ENCODE measurements at regions not wholly inside any gene's neighbourhood (a gene's known extent, or its start where the extent isn't known, plus 50 kb on each side); places are given as distances from the start of the nearest gene placed in this dataset.

GRCh38 chr16:59179446-59180082, 445.4 kb upstream of the GOT2 start:
- no peak for DNase-seq (ENCODE audit: low spot score)

DNA sequence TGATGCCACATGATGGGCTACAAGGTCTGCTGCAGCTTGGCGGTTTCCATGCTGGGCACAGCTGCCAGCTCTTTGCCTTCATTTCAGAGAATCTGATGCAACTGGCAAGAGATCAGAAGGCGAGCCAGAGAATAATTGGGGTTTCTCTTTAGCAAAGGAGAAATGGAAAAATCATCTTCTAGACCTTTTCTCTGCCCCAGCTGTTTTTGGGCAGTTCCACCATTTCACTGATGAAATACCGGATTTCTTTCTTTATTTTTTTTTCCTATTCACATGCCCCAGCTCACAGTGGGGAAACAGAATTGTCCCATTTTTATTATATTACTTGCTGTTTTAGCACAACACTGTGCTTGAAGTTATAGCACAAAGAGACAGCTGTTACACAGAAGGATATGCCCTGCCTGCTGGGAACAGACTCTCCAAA, 439.3 kb upstream of the GOT2 start:
- DNase-seq (ENCODE audit: low spot score) = no peak

- no peak for DNase-seq (ENCODE audit: low spot score)
Measured at GRCh38 chr16:59170099-59170712, 436.1 kb upstream of the GOT2 start.

GRCh38 chr16:59169168-59169567, 435.1 kb upstream of the GOT2 start:
- DNase-seq (ENCODE audit: low spot score) = no peak

DNA sequence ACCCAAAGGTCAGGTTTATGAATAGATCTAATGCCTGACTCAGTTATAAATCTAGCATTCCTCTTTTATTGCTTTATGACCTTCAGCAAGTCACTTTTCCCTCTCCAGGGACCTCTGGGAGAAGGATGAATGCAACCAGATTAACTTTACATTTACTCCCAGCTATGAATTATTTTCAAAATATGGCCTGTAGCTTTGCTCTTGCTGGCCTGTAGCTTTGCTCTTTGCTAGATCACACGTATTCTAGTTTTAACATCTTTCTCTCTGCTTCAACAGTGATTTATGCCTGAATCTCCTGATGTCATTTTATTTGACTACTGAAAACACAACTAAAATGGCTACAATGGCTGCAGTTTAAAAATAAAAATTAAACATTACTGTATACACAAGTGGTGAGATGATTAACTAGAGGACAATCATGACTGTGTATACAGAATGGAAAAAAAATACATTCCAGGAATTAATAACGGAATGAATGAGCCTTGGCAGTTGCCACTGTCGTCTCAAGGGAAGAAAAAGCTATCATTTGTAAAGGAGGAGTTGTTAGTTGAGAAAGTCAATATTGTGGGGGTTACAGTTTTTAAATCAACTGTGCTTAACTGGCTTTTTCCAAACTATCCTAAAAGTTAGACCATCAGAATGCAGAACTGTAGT, 434.5 kb upstream of the GOT2 start:
- no peak for DNase-seq (ENCODE audit: low spot score)

- DNase-seq (ENCODE audit: low spot score) = no peak
Measured at GRCh38 chr16:59164461-59164860, 430.3 kb upstream of the GOT2 start.

DNA sequence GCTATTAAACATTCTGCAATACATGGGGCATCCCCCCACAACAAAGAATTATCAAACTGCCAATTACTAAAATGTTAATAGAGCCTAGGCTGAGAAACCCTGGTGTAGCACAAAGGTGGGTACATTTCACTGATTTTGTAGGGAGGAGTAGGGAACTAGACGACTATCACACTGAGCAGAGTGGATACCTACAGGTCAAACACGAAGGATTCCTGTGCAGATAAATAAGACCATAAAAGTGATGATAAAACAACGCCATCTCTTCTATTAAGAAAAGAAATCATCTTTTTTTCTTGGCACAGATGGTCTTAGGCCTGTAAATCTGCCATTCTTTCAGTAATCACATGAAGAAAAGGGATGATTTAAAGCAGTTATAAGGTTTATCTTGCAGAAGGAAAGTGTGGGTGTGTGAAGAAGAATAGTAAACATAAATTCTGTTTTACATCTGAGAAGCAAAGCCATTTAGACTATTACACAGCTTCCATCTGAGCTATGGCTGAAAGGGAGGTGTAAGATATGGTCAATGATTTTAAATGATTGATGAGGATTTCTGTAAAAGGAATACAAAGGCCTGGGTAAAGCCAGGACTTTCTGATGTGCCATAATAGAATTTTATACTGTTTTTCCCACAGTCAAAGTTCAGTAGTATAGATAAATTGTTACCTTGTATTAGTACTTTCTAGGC, 429.4 kb upstream of the GOT2 start:
- DNase-seq (ENCODE audit: low spot score) = no peak

DNA sequence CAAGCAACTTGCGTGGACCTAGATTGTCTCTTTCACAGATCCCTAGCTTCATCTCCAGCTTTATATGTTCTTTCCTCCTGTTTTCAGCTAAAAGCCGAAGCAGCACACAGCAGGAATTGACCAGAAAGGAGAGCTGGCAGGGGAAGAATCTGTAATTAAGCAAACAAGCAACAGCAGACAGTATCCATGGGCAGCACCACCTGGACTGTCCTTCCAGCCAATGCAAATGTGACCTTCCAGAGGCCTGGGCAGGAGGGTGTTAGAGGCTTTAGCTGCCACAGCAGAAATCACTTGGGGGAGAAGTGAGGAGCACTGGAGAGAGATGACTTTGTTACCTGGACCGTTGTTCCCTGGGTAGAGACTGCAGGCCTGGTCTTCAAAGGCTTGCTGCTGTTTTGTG, 427.6 kb upstream of the GOT2 start:
- no peak for DNase-seq (ENCODE audit: low spot score)

DNA sequence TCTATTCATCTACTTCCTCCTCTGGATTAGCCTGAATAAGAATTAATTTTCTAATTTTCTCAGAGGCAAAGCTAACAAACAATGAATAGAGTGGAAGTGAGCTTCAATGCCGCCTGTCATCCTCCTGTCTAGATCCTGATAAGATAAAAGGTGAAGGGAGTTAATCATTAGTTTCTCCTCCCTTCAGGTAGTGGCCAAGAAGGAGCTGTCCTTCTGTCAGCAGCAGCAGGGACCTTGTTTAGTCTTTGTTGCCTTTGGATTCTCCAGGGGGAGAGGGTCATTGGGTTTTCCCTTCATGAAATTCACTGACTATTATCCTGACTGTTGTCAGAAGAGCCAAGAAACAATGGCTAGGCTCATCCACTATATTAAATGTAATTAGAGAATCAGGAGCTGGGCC, 420.2 kb upstream of the GOT2 start:
- no peak for DNase-seq (ENCODE audit: low spot score)

DNA sequence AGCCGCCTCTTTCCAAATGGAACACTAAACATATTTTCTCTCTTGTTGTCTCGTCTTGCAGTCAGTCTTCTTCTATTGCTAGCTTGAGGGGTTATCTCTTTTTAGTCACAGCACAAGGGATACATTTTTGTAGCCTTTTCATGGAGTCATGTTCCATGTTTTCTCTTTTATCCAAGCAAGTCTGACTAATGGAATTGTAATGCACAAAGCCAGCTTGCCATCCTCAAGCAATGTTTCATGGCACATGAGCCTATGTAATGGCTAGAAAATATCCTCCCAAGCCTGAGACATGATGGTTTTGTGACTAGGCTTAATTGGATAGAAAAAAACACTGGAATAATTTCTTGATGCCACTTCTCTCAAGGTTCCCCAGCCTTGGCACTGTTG, 414.6 kb upstream of the GOT2 start:
- no peak for DNase-seq (ENCODE audit: low spot score)

GRCh38 chr16:59148056-59148768, 414.1 kb upstream of the GOT2 start:
- no peak for DNase-seq (ENCODE audit: low spot score)

DNA sequence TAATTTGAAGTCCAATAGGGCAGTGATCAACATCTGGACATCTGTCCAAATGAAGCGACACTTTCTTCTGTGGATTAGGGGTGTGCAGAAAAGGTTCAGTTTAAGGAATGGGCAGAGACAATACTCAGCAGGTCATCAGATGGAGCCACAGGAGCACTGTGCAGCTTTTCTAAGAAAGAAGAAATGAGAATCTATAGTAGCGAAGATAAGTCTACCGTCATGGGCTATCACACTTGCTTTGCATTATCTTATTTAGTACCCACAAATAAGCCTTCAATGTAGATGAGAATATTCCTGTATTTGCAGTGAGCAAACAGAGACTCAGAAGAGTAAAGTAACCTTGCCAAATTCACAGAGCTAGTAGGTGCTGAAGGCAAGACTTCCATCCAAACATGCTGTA, 412.0 kb upstream of the GOT2 start:
- DNase-seq (ENCODE audit: low spot score) = no peak

DNA sequence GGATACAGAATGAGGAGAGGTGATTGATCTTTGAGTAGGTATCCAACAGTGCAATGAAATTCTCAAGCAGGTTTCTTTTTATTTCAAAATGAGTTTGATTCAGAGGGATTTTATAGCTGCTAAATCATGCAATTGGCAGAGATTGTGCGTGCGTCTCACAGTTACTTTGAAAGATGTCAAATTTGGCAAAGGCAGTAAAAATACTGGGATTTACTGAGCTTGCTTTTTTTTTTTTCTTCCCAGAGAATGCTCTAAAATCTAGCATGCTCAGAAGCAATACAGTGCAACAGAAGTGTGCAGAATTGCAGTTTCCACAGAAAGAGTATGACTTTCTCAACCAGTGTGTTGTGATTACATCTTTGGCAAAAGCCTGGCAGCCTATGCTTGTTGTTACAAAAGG, 410.7 kb upstream of the GOT2 start:
- no peak for DNase-seq (ENCODE audit: low spot score)

DNA sequence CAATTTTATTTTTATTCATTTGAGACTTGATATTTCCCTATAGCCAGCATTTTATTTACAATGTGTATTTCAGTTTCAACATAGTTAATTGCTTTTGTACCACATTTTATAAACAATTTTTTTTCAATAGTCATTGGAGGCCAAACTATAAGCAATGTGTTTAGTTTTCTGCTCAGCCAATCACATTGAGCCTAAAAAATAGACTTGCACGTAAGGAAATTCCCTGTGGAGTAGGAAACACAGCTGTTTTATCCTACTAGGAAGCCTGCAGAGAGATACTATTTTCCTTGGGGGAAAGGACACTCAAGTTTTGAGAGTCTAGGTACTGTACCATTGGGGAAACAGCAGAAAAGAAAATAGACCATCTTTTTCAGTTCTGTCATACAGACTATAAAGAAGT, 410.2 kb upstream of the GOT2 start:
- DNase-seq (ENCODE audit: low spot score) = no peak

DNA sequence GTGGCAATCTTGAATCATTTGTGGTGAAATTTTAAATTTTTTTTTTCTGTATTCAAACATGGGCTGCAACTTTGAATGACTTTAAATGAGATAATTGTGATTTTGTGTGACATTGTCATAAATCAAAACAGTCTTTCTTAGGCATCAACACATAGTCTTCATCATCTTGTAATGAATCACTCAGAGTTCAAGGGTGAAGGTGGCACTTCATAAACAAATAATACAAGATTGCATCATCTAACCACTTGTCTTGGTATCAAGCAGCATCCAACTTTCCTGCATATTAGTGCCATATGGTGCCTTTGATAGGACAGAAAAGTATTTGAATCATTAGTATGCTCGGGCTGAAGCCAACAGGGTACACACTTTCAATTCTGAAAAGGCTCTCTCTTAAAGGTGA, 392.4 kb upstream of the GOT2 start:
- DNase-seq (ENCODE audit: low spot score) = no peak

- no peak for DNase-seq (ENCODE audit: low spot score)
Measured at GRCh38 chr16:59124056-59124455, 389.9 kb upstream of the GOT2 start.

DNA sequence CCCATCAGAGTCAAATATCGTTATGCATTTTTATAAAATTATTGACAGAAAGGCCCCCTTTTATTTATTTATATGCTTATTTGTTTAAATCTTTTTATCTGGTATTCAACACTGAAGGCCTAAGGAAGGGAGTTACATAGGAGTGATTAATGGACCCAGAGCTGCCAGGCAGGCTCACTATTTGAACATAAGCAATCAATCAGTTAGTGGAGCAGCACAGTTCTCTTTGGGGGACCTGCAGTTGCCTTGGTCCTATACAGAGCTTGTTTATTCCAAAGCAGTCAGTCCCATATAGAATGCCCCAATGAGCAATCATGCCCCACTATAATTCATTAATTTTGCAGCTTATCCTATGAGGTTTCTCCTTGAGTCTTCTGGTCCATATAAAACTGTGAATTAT, 389.4 kb upstream of the GOT2 start:
- DNase-seq (ENCODE audit: low spot score) = no peak

DNA sequence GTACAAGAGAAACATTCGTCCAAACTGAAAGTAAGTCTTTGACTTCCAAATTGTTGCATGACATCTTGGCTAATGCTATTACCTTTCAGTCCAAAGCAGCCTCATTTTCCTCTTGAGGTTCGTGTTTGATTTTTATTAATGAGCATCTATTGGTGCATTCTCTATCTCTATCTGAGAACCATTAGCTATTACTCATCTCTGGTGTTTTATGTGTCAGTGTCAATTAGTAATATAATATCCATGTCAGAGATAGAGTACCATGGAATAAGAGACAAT, 388.1 kb upstream of the GOT2 start:
- no peak for DNase-seq (ENCODE audit: low spot score)

DNA sequence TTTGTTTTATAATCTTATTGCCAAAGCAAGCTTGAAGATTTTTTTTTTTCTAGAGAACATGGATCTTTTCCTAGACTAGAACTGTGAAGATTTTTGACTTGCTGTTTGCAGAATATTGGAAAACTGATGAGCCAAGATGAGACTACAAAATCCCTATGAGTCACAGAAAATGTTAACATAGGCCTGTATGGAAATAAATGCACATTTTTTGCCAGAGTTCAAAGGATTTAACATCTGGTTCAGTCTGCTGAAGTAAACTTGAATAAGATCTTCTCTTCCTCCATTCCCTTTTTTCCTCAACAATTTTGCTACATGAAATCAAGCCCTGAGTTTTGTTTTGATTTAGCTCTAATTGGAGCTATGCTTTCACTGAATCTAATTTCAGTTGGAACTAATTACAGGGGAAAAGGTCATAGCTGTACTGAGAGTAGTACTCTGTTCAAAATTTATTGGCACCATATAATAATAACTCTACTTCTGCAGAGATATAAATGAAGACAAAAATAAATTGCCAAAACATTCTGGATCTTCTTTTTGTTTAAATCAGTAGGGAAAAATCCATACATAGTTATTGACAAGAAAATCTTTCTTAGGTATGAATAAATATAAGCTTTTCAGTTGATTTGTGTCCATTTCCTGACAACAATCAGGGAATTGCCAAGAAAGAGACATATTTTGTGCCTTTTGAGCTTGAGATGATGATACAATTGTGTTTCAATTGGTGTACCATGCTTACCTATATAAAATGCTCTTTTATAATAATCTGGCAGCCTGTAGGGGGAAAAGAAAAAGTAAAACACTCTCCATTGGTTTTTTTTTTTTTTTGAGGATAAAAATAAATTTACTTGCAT, 387.5 kb upstream of the GOT2 start:
- DNase-seq (ENCODE audit: low spot score) = no peak

DNA sequence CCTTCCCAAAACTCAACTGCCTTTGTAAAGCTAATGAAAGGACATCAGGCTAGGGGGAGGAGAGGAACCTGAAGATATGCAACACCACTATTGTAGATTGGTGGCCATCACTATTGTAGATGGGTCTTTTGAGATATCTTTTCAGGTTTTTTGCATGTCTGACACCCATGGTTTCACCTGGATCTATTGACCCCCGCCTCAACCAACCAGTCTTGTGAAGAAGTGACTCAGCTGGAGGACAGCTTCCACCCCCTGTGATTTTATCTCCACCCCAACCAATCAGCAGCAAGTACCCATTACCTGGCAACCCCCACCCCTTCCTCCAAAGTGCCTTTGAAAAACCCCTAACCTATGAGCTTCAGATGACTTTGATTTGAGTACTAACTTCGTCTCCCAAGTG, 382.6 kb upstream of the GOT2 start:
- DNase-seq (ENCODE audit: low spot score) = no peak

GRCh38 chr16:59114790-59115189, 380.7 kb upstream of the GOT2 start:
- DNase-seq (ENCODE audit: low spot score) = no peak

Data from mucosa of gallbladder (tissue), 1 donor.